GM18505 (cell line): ENCODE measurements at regions not wholly inside any gene's neighbourhood (a gene's known extent, or its start where the extent isn't known, plus 50 kb on each side); places are given as distances from the start of the nearest gene placed in this dataset.

Experiments
- ATAC-seq: cut with Tn5 transposase; IDR thresholded peaks from one replicate; pipeline ENCODE4 v1.9.1; 2021; ENCODE audit not compliant: unreplicated experiment
- POLR2A ChIP-seq: IDR thresholded peaks from 4 replicates; pipeline ENCODE4 v1.6.1; 2011; ENCODE audit warnings: borderline replicate concordance; ENCODE audit not compliant: insufficient read depth, insufficient read length; ENCODE audit errors: extremely low read depth

GRCh38 chr18:37675699-37676098 is 110.1 kb upstream of the CELF4 start:
- ATAC-seq: no peak
- no peak for TF ChIP-seq POLR2A

GRCh38 chr18:37674570-37674969 is 109.0 kb upstream of the CELF4 start:
- ATAC-seq: no peak
- no peak for TF ChIP-seq POLR2A

GRCh38 chr18:37673671-37674070 is 108.1 kb upstream of the CELF4 start:
- ATAC-seq: no peak
- no peak for TF ChIP-seq POLR2A

GRCh38 chr18:37672932-37673595 is 107.5 kb upstream of the CELF4 start:
- TF ChIP-seq POLR2A: no peak
- no peak for ATAC-seq

- no peak for ATAC-seq
- TF ChIP-seq POLR2A: no peak
Observed at GRCh38 chr18:37672001-37672400, 106.4 kb upstream of the CELF4 start.

- ATAC-seq: no peak
- TF ChIP-seq POLR2A: no peak
Observed at GRCh38 chr18:37671530-37671929, 105.9 kb upstream of the CELF4 start.

- no peak for TF ChIP-seq POLR2A
- no peak for ATAC-seq
Observed at GRCh38 chr18:37671119-37671518, 105.5 kb upstream of the CELF4 start.

- ATAC-seq: no peak
Observed at GRCh38 chr18:37669991-37670534, 104.5 kb upstream of the CELF4 start.

GRCh38 chr18:37668971-37669747 is 103.6 kb upstream of the CELF4 start:
- TF ChIP-seq POLR2A: no peak
- ATAC-seq: no peak

More at GRCh38 chr18:37669991-37670534, 104.5 kb upstream of the CELF4 start:
- no peak for TF ChIP-seq POLR2A

GRCh38 chr18:37667836-37668235 is 102.2 kb upstream of the CELF4 start:
- TF ChIP-seq POLR2A: no peak

GRCh38 chr18:37666991-37667390 is 101.4 kb upstream of the CELF4 start:
- TF ChIP-seq POLR2A: no peak
- no peak for ATAC-seq

More at GRCh38 chr18:37667836-37668235, 102.2 kb upstream of the CELF4 start:
- no peak for ATAC-seq

GRCh38 chr18:37666451-37666850 is 100.9 kb upstream of the CELF4 start:
- ATAC-seq: no peak
- no peak for TF ChIP-seq POLR2A

- no peak for TF ChIP-seq POLR2A
- no peak for ATAC-seq
Observed at GRCh38 chr18:37665346-37665745, 99.7 kb upstream of the CELF4 start.

GRCh38 chr18:37663446-37663845 is 97.8 kb upstream of the CELF4 start:
- TF ChIP-seq POLR2A: no peak
- no peak for ATAC-seq
